Breast epithelium (tissue), 3 donors: ENCODE measurements at regions not wholly inside any gene's neighbourhood (a gene's known extent, or its start where the extent isn't known, plus 50 kb on each side); places are given as distances from the start of the nearest gene placed in this dataset.

ENCODE experiments used
- CTCF ChIP-seq, 3 donors: fragments of 450-650 bp; IDR thresholded peaks; one replicate each; pipeline ENCODE4 v1.5.1; 2016 to 2017; ENCODE audit warnings: antibody characterized with exemption in 3 of 3, mild to moderate bottlenecking in 3 of 3, moderate library complexity in 3 of 3
- POLR2A ChIP-seq: fragments of 450-650 bp; IDR thresholded peaks from one replicate; pipeline ENCODE4 v1.6.1; 2016; ENCODE audit warnings: antibody characterized with exemption, mild to moderate bottlenecking, moderate library complexity
- POLR2AphosphoS5 ChIP-seq, 3 donors: sonication (generic); formaldehyde crosslinking; IDR thresholded peaks; one replicate each; pipeline ENCODE4 v1.6.1; 2017; ENCODE audit warnings: antibody characterized with exemption in 3 of 3

- TF ChIP-seq CTCF (IDR thresholded peaks at IDR 0.05) (no peak), POLR2AphosphoS5 (IDR thresholded peaks at IDR 0.05) (no peak), POLR2A (no peak)
These were observed 58.9 kb upstream of the BZW1 start for GRCh38 chr2:200752835-200753234.
